Esophagus (tissue), 2 donors: ENCODE measurements at regions not wholly inside any gene's neighbourhood (a gene's known extent, or its start where the extent isn't known, plus 50 kb on each side); places are given as distances from the start of the nearest gene placed in this dataset.

ENCODE experiments used
- H3K27ac ChIP-seq, 2 donors: one replicate each; pipeline ENCODE4 v1.5.1; 2013; ENCODE audit warnings: low read depth in 2 of 2, mild to moderate bottlenecking in 2 of 2, inconsistent platforms in 1 of 2, low read length in 1 of 2, moderate library complexity in 1 of 2
- H3K27me3 ChIP-seq, 2 donors: one replicate each; pipeline ENCODE4 v1.6.1; 2013; ENCODE audit warnings: low read length in 2 of 2, control low read depth in 1 of 2, mild to moderate bottlenecking in 1 of 2; ENCODE audit not compliant: insufficient read depth in 2 of 2, control insufficient read depth in 1 of 2
- H3K36me3 ChIP-seq, 2 donors: one replicate each; pipeline ENCODE4 v1.6.1; 2013; ENCODE audit warnings: low read length in 1 of 2; ENCODE audit not compliant: control insufficient read depth in 2 of 2, insufficient read depth in 2 of 2
- H3K4me1 ChIP-seq, 2 donors: one replicate each; pipeline ENCODE4 v1.6.1; 2013; ENCODE audit warnings: low read length in 1 of 2; ENCODE audit not compliant: control insufficient read depth in 2 of 2, insufficient read depth in 2 of 2
- H3K4me3 ChIP-seq, 2 donors: one replicate each; pipeline ENCODE4 v1.5.1; 2013; ENCODE audit warnings: low read length in 2 of 2, mild to moderate bottlenecking in 2 of 2, low read depth in 1 of 2, moderate library complexity in 1 of 2
- H3K9me3 ChIP-seq, 2 donors: one replicate each; pipeline ENCODE4 v1.6.1; 2013; ENCODE audit warnings: mild to moderate bottlenecking in 2 of 2, low read depth in 1 of 2, low read length in 1 of 2, moderate library complexity in 1 of 2; ENCODE audit not compliant: control insufficient read depth in 2 of 2, insufficient read depth in 1 of 2
- WGBS, 2 donors: extraction: QIAGEN DNeasy Blood & Tissue Kit; methylation state at CpG; one replicate each; pipeline ENCODE4 v1.1.7; 2013; 5-methylcytosine and 5-hydroxymethylcytosine counted together
- donor health status: healthy with polysubstance abuse.
- donor health status: Bipolar disorder and iron deficiency.

DNA sequence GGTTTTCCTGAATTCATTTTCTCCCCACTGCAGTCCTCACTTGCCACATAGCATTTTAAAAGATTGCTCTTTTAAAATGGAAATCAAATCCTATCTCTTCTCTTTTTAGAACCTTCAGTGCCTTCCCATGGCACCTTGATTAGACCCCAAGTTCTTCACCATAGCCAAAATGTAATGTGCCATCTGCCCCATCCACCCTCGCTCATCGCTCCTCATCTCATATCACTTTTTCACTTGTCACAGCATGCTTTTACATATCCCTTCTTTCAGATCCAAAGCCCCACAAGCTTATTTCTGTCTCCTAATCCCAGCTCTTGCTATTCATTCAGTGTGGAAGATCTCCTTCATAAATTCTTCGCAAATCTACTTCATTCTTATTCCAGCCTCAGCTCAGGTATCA is 161.7 kb downstream of the CD47 start:
- WGBS, 2 donors: 81 to 89% methylated on average over 3 of the region's 3 CpGs

DNA sequence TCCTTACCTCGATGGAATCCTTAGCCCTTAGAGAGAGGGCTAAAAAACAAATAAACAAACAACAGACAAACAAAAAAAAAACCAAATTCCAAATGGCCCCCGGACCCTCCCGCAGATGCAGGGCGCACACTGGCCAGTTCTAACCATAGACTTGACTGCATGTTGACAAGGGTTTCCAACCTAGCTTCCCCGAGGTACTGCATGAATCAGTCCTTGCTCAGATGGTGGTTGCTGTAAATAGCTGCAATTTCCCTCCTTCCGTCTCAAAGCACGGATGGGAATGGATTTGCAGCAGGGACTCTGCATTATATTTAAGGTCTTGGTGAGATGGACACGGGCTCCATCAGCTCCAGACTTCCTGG is 162.8 kb downstream of the CD47 start:
- 10 to 12% methylated on average over 8 of the region's 8 CpGs for WGBS, 2 donors

More for the DNA sequence above, 161.7 kb downstream of the CD47 start:
- Histone ChIP-seq H3K27ac (no peak overlapping the region), H3K36me3 (no peaks in the 10 kb centered on the region), H3K27me3 (no peaks in the 10 kb centered on the region), H3K4me3 (no peak overlapping the region), H3K9me3 (no peaks in the 10 kb centered on the region), H3K4me1 (no peaks in the 10 kb centered on the region)

DNA sequence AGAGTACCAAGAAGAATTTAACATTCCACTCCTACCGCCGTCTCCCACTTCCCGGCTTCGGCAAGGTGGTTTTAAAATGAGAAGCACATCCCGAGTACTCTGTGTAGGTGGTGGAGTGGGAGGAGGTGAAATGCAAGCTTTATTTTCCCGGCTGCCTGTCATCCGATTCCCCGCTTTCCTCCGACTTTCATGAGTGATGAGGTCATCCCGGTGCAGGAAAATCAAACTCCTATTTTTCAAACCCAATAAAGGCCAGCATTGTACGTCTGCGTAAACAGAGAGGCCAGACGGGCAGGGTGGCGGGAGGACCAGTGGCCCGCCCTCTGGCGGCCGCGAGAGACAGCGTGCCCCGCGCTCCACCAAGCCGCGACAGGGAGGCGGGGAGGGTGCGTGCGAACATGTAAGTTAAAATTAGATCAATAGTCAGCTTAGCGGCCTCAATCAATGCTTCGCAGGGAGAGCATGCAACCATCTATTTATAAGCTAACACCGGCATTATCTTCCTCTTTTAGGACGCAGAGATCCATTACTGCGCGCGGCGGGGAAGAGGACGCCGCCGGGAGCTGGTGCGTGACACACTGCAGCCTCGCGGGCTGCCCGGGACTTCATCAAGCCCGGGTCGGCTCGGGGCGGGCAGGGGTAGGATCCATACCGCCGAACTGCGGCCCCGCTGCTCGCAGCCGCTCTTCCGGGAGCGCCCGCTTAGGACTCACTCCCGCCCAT is 163.3 kb downstream of the CD47 start:
- no peak overlapping the region for H3K27ac ChIP-seq
- H3K4me1 ChIP-seq: no peaks in the 10 kb centered on the region
- peak overlapping the region; percentile 56 to 64 for H3K4me3 ChIP-seq
- no peaks in the 10 kb centered on the region for H3K9me3 ChIP-seq
- no peaks in the 10 kb centered on the region for H3K36me3 ChIP-seq
- no peaks in the 10 kb centered on the region for H3K27me3 ChIP-seq
- WGBS, 2 donors: 1 to 2% methylated on average over 55 of the region's 55 CpGs

More for the DNA sequence above, 162.8 kb downstream of the CD47 start:
- no peaks in the 10 kb centered on the region for H3K9me3 ChIP-seq
- no peaks in the 10 kb centered on the region for H3K4me1 ChIP-seq
- H3K27ac ChIP-seq: no peak overlapping the region
- H3K36me3 ChIP-seq: no peaks in the 10 kb centered on the region
- H3K4me3 ChIP-seq: peak overlapping the region; percentile 56 to 64
- no peaks in the 10 kb centered on the region for H3K27me3 ChIP-seq

DNA sequence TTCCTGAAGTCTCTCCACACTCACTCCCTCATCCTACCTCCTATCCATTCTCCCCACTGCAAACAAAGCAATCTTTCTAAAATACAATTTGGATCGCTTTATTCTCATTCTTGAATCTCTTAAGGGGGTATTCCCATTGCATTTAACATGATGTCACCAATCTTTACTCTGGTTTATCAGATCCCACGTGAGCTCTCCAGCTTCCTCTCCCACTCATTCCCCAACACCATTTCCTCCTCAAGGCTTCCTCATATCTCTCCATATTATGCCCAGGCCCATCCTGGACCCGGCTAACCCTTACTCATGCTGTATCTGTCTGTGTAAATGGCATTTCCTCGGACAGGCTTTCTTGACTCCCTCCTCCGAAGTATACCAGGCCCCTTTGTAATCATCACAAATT is 165.0 kb downstream of the CD47 start:
- H3K4me3 ChIP-seq: no peak overlapping the region
- H3K27ac ChIP-seq: no peak overlapping the region
- H3K9me3 ChIP-seq: no peaks in the 10 kb centered on the region
- no peaks in the 10 kb centered on the region for H3K36me3 ChIP-seq
- 96 to 97% methylated on average over 5 of the region's 5 CpGs for WGBS, 2 donors
- H3K27me3 ChIP-seq: no peaks in the 10 kb centered on the region
- H3K4me1 ChIP-seq: no peaks in the 10 kb centered on the region

DNA sequence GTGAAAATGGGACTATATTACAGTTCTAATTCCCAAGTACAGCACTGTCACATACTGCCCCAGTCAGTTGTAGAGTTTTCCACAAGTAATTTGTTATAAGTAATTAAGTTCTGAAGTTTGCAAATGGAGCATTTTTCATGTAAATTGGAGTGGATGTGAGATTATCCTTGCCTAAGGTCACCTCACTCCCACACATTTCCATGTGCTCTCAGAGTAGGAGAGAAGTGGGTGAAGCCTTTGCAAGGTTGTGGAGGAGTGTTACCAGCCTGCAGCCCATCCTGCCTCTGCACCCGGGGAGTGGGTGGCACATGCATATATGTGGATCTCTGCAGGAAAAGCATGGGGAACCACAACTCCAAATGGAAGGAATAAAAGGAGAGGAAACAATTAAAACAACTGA is 169.8 kb downstream of the CD47 start:
- H3K27me3 ChIP-seq: no peaks in the 10 kb centered on the region
- H3K27ac ChIP-seq: no peak overlapping the region
- H3K9me3 ChIP-seq: no peaks in the 10 kb centered on the region
- WGBS, 2 donors: 80 to 87% methylated on average over 1 of the region's 1 CpG
- no peak overlapping the region for H3K4me3 ChIP-seq
- no peaks in the 10 kb centered on the region for H3K4me1 ChIP-seq
- no peaks in the 10 kb centered on the region for H3K36me3 ChIP-seq

DNA sequence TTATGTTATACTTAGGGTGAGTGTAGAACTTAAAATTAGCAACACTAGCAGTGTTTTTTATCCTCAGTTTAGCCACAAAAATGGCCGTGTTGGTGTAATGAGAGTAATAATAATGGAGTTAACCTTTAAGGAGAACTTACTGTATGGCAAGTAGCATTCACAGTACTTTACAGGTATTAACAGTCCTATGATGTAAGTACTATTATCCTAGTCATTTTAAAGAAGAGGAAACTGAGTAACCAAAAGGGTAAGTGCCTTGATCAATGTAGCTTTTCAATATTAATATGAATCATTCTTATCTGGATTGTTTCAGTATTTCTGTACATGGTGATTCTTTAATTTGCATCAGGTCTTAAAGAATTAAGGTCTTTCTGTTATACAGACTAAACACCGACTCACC is 170.3 kb downstream of the CD47 start:
- Histone ChIP-seq H3K4me1 (no peaks in the 10 kb centered on the region), H3K9me3 (no peaks in the 10 kb centered on the region), H3K27ac (no peak overlapping the region), H3K4me3 (no peak overlapping the region), H3K27me3 (no peaks in the 10 kb centered on the region), H3K36me3 (no peaks in the 10 kb centered on the region)
- 79 to 82% methylated on average over 2 of the region's 2 CpGs for WGBS, 2 donors

DNA sequence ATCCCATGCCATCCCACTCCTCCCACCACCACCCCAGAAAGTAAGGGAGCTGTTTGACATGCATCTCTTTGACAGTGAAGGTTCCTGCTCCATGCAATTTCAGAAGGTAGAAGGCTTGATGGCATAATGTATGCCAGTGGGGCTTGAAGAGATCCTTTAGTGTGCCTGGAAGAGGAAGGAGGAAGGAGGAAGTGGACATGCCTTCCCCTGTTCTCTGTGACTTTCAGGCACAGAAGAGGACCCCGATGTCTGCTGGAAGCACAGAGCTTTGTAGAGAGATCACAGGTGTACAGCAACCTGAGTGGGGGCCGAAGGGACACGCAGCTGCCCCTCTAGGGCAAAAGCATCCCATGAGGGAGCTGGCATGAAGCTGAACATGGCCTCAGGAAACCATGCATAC is 171.6 kb downstream of the CD47 start:
- Histone ChIP-seq H3K4me3 (no peak overlapping the region), H3K27ac (no peak overlapping the region), H3K27me3 (no peaks in the 10 kb centered on the region), H3K36me3 (no peaks in the 10 kb centered on the region), H3K9me3 (no peaks in the 10 kb centered on the region), H3K4me1 (no peaks in the 10 kb centered on the region)
- WGBS, 2 donors: 74 to 89% methylated on average over 3 of the region's 3 CpGs

DNA sequence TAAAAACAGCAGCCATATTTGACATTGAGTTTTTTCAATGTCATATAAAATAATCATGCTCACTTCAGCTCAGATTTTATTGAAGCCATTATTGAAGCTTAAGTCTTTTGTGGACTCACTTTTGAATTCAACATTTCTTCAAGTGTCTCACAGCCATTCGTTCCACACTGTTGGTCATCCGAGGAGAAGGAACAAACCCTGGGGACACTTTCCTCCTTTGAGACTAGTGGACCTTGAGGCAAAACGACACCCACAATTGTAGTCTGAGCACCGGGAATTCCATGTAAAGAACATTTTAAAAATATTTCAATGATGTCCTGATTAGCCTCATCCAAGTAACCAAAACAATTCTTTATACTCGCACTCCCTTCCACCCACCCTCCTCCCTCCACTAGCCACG is 174.7 kb downstream of the CD47 start:
- WGBS, 2 donors: 85 to 86% methylated on average over 6 of the region's 6 CpGs
- Histone ChIP-seq H3K4me3 (no peak overlapping the region), H3K36me3 (no peaks in the 10 kb centered on the region), H3K9me3 (no peaks in the 10 kb centered on the region), H3K4me1 (no peaks in the 10 kb centered on the region), H3K27me3 (no peaks in the 10 kb centered on the region), H3K27ac (no peak overlapping the region)

DNA sequence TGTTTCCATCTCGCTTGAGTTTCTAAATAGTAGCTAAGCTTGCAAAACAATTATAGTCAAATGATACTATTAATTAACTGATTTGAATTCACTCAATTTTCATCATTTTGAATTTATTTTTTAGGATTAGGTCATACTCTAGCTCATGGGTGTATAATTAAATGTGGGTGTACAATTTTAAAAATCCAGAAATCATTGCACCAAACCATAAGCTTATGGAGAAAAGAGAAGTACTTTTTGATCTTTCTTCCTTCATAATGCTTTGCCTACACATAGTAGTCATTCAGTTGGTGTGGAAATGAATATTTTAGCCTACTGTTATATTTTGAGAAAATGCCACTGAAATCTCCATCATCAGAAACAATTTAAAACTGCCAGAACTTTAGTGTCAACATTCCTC is 175.1 kb downstream of the CD47 start:
- 89 to 93% methylated on average over 1 of the region's 1 CpG for WGBS, 2 donors
- Histone ChIP-seq H3K27ac (no peak overlapping the region), H3K4me3 (no peak overlapping the region), H3K4me1 (no peaks in the 10 kb centered on the region), H3K36me3 (no peaks in the 10 kb centered on the region), H3K9me3 (no peaks in the 10 kb centered on the region), H3K27me3 (no peaks in the 10 kb centered on the region)

DNA sequence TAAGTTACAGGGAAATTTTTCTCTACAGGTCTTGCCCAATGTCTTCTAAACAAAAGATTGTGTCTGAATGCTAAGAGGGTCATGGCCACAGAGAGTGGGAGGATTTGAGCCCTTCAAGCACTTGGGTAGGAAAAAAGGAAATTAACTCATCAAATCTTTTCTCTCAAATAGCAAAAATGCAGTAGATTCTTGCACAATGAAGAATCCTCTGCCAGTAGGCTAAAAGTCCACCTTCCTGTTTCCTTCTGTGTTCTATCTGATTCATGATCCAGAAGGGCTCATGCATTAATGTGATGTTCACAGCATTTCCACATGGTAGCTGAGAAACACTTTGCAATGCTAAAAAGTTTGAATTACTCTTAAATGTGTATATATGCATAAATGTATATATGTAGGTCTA is 177.1 kb downstream of the CD47 start:
- no peaks in the 10 kb centered on the region for H3K4me1 ChIP-seq
- H3K4me3 ChIP-seq: no peak overlapping the region
- H3K9me3 ChIP-seq: no peaks in the 10 kb centered on the region
- H3K27ac ChIP-seq: no peak overlapping the region
- H3K27me3 ChIP-seq: no peaks in the 10 kb centered on the region
- H3K36me3 ChIP-seq: no peaks in the 10 kb centered on the region
